Esophagus mucosa (tissue), 1 donor: ENCODE measurements at regions not wholly inside any gene's neighbourhood (a gene's known extent, or its start where the extent isn't known, plus 50 kb on each side); places are given as distances from the start of the nearest gene placed in this dataset.
"Not testable (repeated sequence)": the region's sequence is repeated elsewhere in the genome, so short reads cannot be mapped to it uniquely, and the experiment has no call there.

Source experiments
- ATAC-seq: fragments of 200-7000 bp; cut with Tn5 transposase; one replicate; pipeline ENCODE4 v1.9.1; 2020
- donor health status: DM: yes; HTN: yes; CAD: no.

- ATAC-seq: no peak
Measured at GRCh38 chr12:68984796-68985573, 52.0 kb upstream of the CPM start.

DNA sequence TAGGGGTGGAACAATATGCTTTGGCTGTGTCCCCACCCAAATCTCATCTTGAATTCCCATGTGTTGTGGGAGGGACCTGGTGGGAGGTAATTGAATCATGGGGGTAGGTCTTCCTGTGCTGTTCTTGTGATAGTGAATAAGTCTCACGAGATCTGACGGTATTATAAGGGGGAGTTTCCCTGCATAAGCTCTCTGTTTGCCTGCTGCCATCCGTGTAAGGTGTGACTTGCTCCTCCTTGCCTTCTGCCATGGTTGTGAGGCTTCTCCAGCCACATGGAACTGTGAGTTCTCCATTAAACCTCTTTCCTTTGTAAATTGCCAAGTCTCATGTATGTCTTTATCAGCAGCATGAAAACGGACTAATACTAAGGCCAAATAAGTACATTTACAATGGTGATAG, 64.6 kb upstream of the CPM start:
- not testable (repeated sequence) for ATAC-seq

- ATAC-seq: no peak
Measured at GRCh38 chr12:68998041-68998440, 65.1 kb upstream of the CPM start.

DNA sequence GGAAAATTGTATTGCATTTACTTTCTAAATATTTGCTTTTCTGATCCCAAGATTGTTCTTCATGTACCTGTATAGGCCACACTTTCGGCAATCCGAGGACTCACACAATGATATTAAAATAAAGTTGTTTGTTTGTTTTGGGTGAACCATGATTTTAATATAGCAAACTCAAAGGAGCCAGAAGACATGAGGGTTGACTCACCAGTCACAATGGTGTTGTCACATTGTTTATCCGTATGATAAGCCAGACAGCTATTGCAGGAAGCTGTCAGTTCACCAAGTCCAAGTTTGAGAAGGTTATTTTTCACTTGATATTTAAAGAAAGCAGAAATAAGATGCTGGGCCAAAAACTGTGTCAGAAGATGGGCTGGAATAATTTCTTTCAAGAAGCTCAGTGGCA, 67.1 kb upstream of the CPM start:
- ATAC-seq: no peak

DNA sequence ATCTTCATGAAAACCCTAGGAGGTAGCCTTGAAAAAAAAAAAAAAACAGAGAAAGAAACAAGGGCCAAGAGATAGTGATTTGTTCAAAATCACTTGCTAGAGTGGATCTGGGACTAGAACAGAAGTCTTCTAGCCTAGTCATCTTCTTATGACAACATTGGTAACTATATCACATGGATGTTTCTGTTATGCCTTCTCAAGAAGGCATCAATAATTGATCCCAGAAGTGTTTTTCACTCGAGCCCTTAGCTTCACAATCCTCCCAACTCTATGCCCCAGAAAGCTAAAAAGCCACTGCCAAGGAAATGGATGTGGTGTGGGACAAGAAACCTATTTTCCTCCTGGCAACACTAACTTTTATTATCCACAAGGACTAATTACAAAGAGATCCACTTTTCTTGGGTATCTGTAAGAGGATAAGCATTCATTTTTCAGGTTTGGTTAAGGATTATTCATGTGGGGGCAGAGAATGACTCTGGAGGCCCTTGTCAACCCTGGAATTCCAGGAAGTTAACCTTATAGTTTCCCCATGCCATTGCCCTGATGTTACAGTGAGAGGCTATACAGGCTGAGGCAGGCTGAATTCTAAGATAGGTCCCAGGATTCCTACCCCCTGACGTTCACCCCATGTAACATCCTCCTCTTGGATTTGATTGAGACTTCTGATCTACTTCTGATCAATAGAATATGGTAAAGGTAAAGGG, 67.7 kb upstream of the CPM start:
- peak; percentile 64 for ATAC-seq

GRCh38 chr12:69001251-69001650, 68.3 kb upstream of the CPM start:
- no peak for ATAC-seq

- no peak for ATAC-seq
Measured at GRCh38 chr12:69002969-69003368, 70.0 kb upstream of the CPM start.

DNA sequence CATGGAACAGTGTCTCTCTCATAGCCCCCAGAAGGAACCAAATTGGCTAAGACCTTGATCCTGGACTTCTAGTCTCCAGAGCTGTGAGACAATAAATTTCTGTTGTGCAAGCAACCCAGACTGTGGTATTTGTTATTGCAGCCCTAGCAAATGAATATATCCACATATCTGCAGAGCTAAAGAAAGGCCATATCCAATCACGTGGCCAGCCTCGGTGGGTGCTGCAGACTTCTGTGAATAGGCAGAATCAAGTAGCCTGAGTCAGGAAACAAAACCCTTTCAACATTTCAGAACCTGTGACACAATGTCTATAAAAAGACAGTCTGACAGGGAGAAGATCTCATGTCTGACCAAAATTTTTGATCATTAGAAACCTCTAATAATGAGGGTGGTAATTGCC, 71.0 kb upstream of the CPM start:
- no peak for ATAC-seq

DNA sequence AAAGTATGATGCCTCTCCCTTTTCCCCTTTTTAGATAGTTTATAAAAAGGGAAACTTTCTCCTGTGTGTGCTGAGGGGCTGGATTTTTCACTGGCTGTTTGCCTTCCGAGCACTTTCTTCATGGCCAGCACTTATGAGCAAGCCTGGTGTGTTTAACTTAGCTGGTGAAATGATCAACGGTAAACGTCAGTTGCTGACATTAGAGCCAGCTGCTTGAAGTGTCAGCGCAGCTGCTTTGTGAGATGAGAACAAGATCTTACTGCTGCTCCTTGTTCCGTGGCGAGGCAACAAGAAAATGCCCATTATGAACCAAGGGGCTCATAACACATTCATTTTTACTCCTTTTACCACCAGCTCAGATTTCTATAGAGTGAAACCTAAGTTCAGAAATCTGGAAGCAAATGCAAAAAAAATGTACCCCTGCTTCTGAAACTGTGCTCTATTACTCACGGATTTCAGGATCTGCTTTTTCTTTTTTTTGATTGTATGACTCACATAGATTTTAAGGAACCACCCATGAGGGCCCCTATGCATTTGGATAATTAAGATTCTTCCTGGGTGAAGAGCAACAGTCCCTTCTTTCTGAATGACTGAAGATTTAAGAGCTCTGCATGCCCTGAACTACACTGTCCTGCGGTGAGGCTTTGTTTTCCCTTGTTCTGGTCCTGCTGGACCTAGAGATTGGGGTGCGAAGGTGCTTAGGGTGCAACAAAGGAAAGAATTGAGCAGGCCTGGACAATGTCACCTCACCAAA, 74.3 kb upstream of the CPM start:
- peak; percentile 61 for ATAC-seq

- peak; percentile 46 for ATAC-seq
Measured at GRCh38 chr12:69007855-69008351, 74.9 kb upstream of the CPM start.

DNA sequence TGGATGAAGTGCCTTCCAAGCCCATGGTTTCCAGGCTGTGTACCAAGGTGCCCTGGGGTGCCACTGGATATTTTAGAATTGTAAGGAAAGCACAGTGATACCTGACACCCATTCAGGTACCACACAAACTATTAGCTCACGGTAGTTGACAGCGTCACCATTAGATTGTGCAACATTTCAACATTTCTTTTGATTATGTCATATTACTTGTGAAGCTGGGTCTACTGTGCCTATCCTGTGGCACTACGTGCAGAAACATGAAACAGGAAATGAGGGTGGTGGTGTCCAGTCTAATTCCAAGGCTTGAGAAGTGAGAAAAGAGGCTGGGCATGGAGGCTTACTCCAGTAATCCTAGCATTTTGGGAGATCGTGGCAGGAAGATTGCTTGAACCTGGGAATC, 75.5 kb upstream of the CPM start:
- ATAC-seq: peak; percentile 96

- no peak for ATAC-seq
Measured at GRCh38 chr12:69014047-69014446, 81.1 kb upstream of the CPM start.

- no peak for ATAC-seq
Measured at GRCh38 chr12:69015017-69015416, 82.0 kb upstream of the CPM start.

DNA sequence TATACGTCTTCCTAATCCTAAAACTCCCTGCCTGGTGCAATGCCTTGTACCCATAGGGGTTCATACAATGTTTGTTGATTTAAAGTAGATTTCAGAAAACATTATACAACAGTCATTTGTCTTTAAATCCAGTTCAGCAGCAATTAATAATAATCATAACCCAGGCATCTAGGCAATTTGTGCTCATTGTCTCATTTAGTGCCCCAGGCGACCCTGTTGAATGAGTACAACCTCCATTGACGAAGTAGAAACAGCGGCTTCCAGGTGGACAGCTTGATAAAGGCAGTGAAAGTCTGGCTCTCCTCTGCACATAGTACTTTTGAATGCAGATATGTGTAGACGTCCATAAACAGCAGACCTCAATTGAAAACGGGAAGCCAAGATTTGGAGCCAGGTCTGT, 82.9 kb upstream of the CPM start:
- ATAC-seq: no peak

GRCh38 chr12:69019082-69019481, 86.1 kb upstream of the CPM start:
- ATAC-seq: no peak

- ATAC-seq: no peak
Measured at GRCh38 chr12:69019910-69020309, 86.9 kb upstream of the CPM start.

DNA sequence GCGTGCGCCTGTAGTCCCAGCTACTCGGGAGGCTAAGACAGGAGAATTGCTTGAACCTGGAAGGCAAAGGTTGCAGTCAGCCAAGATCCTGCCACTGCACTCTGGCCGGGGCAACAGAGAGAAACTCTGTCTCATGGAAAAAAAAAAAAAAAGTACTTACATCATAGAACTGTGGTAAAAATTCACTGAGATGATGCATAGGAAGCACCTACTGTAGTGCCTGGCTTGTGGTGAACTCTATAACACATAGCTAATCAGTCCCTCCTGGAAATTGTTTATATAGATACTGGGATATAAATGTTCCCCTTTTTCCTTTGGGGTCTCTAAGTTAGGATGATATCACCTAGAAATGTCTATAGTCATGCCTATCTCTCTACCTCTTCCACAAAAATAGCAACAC, 89.7 kb upstream of the CPM start:
- no peak for ATAC-seq

DNA sequence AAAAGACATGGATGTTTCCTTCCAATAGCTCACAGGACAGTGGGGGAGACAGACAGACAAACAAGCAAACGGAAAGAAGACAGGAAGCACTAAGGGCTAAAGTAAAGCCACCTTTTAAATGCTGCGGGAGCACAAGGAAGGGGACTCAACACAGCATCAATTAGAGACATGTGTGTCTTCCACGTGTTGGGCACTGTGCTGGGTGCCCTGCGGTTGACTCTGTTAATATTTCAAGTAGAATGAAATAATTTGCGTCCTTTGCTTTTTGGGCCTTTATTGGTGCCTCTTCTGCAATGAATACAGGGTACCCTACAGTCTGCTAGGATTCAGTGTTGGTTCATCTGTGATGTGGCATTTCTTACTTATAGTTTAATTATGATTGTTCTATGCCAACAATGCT, 90.9 kb upstream of the CPM start:
- ATAC-seq: no peak

- peak; percentile 99 for ATAC-seq
Measured at GRCh38 chr12:69024413-69024812, 91.4 kb upstream of the CPM start.

DNA sequence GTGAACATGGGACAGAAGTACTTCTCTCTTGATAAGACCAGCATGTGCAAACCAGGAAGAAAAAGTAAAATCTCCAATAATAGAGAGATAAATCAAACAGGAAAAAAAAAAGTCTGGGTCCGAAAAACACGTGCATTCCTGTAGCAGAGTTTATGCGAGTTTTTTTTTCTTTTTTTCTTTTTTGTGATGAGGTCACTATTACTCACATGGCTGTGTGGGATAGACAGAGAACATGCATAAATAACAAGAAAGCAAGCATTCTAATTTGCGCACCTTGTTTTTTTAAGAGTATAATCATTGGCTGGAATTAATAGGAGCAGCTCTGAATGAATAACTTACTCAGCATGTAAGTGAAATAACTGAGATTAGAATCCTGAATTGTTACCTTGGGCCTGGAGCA, 91.9 kb upstream of the CPM start:
- peak; percentile 62 for ATAC-seq

DNA sequence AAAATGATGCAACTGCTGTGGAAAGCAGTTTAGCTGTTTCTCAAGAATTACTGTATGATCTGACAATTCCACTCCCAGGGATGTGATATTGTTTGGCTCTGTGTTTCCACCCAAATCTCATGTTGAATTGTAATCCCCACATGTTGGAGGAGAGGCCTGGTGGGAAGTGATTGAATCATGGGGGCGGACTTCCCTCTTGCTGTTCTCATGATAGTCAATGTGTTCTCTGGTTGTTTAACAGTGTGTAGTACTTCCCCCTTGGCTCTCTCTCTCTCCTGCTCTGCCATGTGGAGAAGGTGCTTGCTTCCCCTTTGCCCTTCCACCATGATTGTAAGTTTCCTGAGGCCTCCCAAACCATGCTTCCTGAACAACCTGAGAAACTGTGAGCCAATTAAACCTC, 93.4 kb upstream of the CPM start:
- ATAC-seq: no peak

- ATAC-seq: peak; percentile 63
Measured at GRCh38 chr12:69027411-69027881, 94.5 kb upstream of the CPM start.
